Limb (tissue), 2 donors: ENCODE measurements at regions not wholly inside any gene's neighbourhood (a gene's known extent, or its start where the extent isn't known, plus 50 kb on each side); places are given as distances from the start of the nearest gene placed in this dataset.

Experiments
- DNase-seq, 2 donors: peaks; one replicate each; pipeline ENCODE4 v3.0.0-alpha.2; 2016; ENCODE audit errors: extremely low spot score in 2 of 2

DNA sequence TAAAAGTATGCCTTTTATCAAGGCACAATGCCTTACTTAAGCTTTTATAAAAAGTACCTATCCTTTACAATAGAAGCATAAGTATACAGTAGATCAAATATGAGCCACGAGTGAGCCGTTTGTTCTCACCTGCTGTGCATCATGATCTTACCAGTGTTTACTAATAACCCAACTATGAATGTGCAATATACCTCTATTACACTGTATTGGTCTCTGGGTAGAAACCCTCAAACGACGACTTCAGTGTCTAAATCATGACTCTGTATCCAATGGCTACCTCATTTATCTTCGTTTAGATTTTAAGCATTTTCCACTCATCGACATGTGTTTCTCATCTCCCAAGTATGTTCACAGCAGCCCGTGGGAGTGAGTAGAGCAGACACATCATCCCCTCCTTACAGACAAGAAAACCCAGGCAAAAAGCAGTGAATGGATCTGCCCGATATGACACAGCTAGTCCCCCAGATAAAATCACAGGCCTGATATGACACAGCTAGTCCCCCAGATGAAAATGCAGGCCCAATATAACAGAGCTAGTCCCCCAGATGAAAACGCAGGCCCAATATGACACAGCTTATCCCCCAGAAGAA, 279.8 kb downstream of the TNS1 start:
- no peak for DNase-seq

DNA sequence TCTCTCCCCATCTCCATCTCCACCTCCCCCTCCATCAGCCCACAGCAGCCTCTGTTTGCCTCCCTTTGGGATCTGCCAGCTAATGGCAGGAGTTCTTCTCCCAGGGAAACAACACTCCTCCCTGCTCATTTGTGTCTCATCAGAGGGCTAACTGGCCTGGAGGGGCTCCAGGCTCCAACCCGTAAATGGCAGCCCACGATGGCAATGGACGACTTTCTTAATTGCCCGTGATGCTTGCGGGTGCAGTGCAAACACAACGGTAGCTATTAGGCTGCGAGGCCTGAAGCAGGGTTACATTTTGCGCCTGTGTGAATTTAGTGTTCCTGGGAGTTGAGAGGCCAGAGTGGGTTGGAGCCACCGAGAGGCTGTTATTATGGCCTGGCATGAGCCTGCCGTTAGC, 285.1 kb downstream of the TNS1 start:
- peak in 1 of 2 donors; percentile 27 for DNase-seq

DNA sequence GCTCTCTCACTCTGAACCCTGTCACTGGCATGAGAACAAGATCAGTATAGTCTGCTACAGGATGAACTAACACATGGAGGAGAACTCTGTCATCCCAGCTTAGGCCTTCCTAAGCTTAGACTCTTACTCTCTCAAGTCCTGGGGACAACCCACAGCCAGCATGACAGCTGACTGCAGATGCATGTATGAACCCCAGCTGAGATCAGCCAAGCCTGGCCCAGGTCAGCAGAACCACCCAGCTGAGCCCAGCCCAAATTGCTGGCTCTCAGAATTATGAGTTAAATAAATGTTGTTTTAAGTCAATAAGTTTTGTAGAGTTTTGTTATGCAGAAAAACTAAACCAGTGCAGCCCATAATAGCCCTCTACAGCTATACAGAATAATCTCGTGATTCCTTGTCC, 287.3 kb downstream of the TNS1 start:
- peak in 1 of 2 donors; percentile 4 for DNase-seq

DNA sequence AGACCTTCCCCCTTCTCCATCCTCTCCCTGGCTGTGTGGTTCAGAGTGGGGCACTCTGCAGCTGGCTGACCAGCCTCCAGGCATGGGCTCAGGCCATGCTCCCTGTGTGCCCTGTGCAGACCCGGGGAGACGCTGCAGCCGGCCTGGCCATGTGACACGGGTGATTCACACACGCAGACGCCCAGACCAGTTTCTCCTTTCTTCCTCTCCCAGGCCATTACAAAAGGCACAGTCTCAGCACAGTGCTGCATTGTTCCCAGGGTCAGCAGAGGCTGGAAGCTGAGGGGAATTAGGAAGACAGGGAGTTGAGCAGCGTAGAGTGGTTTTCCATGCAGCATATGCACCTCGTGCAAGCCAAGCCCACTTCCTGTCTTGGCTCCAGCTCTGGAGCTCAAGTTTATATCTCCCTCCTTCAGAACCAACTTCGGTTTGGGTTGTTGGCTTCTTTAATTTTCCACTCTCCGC, 288.5 kb downstream of the TNS1 start:
- DNase-seq: peak; percentile 57 to 59

DNA sequence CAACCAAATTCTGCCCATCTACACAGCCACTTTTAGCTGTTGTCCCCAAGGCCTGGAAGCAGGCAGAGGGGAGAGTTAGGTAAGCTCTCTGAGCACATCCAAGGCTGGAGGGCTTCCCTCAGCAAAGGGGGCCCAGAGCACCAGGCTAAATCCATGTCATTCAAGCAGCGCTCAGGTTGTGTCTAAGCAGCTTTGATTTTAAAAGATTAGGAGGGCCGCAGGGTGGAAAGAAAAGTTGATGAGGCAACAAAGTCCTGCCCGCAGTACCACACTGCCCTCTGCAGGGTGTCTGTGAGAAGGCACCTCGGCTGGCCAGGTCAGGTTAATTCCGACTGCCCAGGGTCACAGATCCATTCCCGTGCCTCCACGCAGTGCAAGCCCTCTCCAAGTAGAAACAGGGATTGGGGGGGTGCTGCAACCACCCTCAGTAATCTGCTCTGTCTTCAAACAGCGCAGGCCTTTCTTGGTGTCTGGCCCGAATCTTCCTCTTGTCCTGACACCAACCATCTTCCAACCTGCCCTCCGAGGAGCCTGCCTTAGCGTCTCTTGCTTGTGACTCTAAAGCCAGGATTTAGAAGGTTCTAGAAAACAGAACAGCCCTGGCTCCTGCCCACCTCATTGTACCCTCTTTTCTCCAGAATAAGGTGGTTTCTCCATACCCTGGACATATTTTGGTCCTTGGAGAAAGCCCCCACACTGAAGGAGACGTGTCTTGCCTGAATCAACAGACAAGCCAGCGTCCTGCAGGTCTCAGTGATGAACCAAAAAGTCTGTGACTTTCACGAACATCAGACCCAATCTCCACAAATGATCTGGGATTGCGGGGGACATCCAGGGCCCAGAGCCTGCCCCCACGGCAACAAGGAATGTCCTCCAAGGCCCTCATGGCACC, 289.2 kb downstream of the TNS1 start:
- peak; percentile 87 to 91 for DNase-seq

DNA sequence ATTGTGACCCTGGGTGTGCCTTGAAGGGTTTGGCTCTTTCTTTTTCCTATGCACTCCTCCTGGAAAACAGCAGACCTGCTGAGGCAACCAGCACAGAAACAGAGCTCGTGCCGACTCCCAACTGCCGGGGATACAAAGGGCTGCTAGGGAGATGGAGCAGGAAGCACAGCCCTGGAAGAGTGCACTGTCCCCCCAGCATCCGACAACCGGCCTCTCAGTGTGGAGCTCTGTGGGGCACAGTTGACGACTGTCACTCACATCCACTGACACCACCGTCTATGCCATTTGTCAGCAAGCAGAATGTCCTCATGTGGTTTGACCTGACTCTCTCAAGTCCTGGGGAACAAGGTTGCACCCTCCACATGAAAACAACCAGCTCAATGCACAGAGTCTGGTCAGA, 290.4 kb downstream of the TNS1 start:
- DNase-seq: peak in 1 of 2 donors; percentile 23

DNA sequence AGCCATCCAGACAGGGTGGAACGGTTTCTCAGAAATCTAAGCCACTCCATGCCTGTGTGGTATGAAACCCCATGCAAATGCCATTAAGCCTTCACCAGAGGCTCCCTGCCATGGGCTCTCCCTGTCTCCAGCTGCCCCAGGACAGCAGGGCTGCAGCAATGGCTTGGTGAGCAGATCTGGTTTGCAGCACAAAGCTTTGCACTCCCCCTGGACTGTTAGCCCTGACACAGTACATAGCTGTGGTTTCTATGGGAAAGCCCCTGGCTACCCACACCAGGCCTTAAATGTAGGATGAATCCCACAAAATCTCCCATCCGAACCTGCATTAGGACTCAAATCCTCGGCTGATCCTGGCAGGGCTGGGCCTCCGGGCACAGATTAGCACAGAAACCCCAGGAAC, 291.6 kb downstream of the TNS1 start:
- DNase-seq: peak; percentile 38 to 48

DNA sequence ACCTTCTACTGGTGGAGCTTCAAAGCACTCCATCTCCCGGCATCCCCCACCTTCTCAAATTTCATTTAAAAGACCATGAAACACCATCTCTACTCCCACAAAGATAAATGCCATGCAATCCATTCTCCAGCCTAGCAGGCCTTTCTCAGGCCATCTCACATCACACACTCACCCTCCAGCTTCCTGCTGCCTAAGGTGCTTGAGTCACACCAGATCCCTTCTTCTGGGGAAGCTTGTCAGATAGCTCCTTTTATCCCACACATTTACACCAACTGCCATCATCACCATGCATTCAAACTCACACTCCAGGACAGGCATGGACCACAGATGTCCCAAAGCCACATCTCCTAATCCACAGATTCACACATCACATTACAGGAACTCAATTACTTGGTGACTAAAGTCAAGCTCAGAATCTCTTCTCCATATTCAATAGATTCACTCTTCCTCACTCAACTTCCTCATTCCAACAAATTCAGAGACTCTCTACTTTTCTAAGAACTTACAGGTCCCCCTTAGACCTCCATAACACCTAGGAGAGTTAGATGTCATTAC, 292.5 kb downstream of the TNS1 start:
- no peak for DNase-seq

DNA sequence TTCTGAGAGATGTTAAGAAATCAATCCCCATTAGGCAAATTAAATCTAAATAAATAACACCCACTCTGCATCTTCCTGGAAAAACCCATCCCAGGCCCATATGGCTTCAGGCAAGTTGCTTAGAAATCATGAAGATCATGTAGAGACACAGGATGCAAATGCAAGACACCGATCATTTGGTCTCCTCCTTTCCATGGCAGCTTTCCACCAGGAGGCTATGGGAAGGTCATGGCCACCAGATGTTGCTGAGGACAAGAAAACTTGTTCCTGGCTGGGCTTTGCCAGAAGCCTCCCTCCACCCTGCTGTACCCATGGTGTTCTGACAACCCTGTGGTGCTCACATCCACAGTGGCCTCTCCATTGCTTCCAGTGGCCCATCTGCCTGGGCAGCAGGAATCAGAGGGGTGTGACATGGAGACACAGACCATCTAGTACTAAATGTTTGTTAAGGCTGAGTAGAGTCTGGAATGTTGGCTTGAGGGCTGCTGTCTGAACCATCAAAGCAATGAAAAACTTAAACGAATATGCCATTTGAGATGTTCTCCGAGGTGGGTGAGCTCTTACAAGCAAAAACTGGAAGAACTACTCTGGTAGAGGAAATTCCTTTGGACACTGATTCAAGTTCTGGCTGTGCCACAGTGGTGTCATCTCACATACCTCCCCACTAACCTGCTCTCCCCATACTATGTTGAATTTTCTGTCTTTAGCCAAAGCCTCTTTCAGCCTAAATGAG, 293.2 kb downstream of the TNS1 start:
- DNase-seq: no peak

DNA sequence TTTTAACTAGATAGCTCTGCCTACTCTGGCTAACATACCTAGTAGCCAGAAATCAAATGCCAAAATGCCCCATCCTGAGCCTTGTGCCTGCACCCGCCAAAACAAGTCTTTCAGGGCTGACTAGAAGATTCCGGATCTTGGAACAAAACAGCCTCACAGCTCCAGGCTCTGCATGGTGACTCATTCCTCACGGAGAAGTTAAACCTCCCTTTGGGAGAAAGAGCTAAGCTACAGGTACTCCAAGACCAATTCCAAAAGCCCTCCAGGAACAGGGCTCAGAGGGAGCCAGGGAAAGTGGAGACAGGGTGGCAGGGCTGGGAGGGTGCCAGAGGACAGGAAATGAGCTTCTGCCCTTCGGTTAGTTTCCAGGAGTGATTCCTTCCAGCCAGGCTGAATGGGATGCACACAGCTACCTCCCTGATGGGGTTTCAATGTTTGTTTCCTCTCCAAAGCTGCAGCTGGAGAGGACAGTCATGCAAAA, 295.6 kb downstream of the TNS1 start:
- no peak for DNase-seq

DNA sequence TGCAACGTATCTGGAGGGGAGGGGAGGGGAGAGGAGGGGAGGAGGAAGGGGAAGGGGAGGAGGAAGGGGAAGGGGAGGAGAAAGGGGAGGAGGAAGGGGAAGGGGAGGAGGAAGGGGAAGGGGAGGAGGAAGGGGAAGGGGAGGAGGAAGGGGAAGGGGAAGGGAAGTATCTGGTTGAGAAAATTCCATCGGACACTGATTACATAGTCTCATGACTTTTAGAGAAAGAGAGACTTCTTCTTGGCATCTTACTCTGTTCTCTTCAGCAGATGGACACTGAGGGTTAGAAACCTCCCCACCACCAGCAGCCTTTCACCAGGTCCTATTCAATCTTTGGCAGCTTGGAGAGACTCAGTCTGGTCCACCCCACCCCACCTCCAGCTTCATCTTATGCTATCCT, 296.3 kb downstream of the TNS1 start:
- DNase-seq: no peak

DNA sequence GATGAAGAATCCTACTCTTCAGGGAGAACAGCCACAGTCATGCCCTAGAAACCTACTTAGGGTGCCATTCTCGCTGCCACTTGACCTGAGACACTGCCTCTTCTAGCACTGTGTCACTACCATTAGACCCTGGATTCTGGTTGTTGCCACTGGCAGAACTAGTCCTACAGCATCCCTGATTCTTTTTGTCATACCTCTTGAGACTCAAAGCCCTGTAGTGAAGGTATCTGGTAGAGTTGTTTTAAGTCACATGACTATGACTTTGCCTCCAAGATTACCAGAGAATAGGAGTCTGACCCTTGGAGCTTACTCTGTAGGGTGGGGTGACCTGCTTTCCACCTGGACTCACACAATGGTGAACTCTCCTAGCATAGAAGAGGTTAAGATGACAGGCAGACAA, 296.7 kb downstream of the TNS1 start:
- no peak for DNase-seq

DNA sequence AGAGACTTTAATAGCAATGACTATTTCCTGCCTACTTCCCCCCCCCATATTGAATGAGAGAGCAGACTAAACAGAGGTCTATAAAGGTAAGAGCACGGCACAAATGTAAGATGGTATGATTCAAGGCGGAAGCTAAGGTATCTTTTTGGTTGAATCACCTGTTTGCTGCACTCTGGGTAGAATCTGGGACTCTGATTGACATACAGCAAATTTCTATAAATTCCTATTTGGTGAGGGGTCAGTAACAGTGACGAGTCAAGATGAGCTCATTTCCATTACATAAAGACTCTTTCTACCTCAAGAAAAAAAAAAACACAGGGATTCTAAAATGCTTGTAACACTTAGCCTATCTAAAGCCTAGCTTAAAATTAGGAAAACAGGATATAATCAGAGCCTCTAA, 297.3 kb downstream of the TNS1 start:
- no peak for DNase-seq

DNA sequence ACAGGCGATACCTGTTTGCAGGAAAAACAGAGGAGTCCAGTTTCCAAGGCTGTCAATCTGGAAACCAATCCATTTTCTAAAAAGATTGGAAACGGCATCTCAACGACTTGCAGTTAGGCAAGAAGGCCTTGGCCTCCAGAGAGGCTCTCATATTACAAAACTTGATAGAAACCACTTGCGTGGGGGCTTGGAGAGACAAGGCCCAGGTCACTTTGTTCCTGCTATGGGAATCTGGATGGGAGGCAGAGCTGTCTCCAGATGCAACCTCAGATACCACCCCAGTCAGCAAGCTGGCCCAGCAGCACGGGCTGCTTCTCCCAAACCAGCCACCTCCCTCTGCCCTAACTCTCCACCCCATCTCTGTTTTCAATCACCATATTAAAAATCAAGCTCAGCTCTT, 298.8 kb downstream of the TNS1 start:
- no peak for DNase-seq

DNA sequence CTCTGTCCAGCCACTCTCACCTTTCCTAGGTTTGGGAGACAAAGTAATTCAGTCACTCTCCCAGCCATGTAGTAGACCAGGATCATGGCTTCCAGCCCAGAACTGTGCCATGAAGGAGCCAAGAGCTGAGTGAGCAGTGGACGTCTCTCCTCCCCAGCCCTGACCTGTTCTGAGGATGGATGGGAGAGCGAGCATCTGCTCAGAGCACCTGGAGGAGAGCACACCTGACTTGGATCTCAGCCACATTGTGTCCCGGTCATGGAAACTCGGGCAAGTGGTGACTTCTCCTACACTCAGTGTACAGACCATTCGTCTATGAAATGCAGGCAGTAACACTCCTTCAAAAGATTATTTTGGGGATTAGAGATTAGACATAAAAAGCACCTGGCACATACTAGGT, 299.7 kb downstream of the TNS1 start:
- no peak for DNase-seq

DNA sequence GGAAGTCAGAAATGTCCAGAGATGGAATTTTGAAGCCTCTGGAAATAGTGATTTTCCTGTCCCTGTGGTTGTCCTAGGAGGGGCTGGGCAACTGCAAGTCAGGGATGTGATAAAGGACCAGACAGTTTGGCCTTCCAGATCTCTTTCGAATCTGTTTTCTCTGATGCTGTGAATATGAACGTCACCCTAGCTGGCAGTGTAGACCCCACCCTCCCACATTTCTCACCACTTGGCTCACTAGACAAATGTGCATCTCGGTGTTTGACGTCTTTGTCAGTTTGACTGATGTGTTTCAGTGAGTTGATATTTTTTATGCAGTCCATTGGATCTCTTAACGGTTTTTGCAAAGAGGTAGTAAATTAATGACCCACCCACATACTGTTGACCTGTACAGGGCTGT, 301.2 kb downstream of the TNS1 start:
- no peak for DNase-seq

DNA sequence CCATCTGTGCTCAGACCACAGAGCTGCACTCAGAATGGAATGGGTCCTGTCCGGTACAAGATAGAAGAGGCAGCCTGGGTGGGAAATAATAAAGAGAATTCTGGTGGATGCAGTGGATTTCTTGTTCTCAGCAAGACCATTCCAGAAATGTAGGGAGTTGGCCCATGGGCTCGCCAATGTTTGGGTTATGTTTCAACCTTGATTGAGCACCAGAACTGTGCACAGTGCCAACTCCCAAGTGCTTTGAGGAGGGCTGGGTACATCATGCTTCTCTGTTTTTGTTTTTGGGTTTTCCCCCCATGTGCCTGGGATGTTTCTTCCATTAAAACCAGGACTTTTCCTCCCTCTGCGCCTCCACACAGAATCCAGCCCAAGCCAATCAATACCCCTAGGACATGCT, 304.1 kb downstream of the TNS1 start:
- no peak for DNase-seq

DNA sequence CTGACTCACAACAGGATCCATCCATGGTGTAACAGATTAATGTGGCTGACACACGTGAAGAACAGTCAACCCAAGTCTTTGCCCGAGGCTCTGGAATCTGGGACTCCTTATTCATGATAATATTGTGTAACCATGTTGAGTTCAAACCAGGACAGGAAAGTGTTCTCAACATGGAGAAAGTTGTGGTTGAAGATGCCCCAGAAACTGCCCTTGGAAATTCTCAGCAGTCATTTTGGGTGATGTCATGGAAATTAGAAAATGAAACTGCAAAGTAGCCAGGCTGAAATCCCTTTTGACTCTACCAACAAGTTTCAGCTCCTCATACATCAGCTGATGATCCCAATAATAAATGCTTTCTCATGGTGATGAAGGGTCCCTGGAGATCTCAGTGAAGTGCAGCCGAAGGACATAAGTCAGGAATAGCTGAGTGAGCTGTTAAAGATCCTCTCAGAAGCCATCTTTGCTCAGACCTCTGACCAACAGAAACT, 307.7 kb downstream of the TNS1 start:
- no peak for DNase-seq

DNA sequence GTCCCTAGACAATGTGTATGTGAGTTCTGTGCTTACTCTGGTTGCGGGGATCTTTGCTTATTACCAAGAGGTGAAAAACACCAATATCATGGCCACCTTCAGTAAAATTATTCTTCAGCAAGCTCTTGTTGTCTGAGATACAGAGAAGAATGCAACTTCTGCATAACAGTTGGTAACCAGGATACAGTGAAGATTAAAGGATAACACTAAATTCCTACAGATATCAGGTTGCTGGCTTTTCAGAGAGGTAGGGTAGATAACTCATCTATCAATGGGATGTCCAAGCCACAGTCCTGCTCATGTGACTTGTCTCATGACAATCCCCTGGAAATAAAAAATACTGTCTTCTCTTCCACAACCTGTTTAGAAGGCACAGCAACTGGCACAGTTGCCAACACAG, 308.5 kb downstream of the TNS1 start:
- DNase-seq: no peak

DNA sequence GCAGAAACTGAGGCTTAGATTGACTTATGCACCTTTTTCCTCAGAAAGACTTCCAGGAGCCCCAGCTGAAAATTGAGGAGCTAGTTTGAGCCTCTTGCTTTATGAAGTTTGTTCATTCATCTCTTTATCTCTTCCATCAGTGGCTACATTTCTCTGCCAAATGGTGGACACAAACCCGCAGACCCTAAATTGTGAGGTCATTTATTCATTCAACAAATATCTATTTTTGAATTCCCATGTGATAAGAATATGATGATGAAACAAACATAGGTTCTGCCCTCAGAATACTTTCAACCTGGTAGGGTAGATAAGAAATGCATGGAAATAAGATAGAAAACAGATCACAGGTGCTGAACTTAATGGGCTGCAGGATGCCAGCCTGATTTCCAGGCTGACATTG, 309.4 kb downstream of the TNS1 start:
- no peak for DNase-seq

DNA sequence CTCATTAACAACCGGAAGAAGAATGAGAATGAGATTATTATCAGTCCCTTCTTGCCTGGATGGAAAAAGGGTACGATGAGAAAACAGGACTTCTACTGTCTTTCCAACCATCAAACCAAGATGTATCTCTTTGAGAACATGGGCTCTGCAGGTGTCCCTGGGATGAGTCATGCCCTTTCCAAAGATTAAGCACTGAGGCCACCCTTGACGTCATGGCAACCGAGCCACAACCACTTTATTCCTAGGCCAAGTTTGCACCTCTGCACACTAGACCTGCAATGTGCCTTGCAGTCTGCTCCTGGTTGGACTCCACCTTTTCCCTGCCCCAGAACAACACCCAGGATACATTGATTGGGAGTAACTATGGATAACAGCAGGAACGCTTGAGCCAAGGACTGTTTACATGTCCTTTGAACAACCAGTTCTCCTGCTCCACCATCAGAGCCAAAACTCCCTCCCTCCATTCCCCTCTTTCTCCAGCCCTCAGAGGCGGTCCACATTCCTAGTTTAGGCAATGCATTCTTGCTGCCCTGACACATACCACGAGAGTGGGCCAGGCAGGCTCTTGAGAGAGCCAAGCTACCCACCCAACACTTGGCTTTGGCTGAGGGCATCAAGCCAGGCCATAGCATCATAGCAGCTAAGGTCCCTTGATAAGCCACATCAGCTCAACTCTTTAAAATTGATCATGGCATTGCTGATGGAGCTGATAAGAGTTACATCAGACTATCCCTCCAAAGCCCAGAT, 310.7 kb downstream of the TNS1 start:
- DNase-seq: no peak
